Cardiac muscle cell (in vitro differentiated cells and primary cell): ENCODE measurements at regions not wholly inside any gene's neighbourhood (a gene's known extent, or its start where the extent isn't known, plus 50 kb on each side); places are given as distances from the start of the nearest gene placed in this dataset.

Experiments used
- DNase-seq, 2 donors: peaks; one replicate each; pipeline versions ENCODE4 v3.0.0 to v3.0.0-alpha.2; 2010 to 2017; ENCODE audit warnings: low read depth in 1 of 2, low spot score in 1 of 2
- H3K27ac ChIP-seq: fragments of 200-600 bp; sonication (generic); 2 replicates; pipeline ENCODE4 v1.5.1; 2016
- H3K27me3 ChIP-seq: fragments of 200-600 bp; sonication (generic); 2 replicates; pipeline ENCODE4 v1.6.0; 2016; ENCODE audit warnings: control low read depth
- H3K36me3 ChIP-seq: fragments of 200-600 bp; sonication (generic); 2 replicates; pipeline ENCODE4 v1.5.1; 2016; ENCODE audit warnings: control low read depth
- H3K4me1 ChIP-seq: fragments of 200-600 bp; sonication (generic); 2 replicates; pipeline ENCODE4 v1.8.1; 2017; ENCODE audit warnings: low read depth, mild to moderate bottlenecking, mixed run types
- H3K4me3 ChIP-seq: fragments of 200-600 bp; sonication (generic); 2 replicates; pipeline ENCODE4 v1.5.1; 2016; ENCODE audit warnings: mild to moderate bottlenecking
- H3K9me3 ChIP-seq: fragments of 200-600 bp; sonication (generic); 2 replicates; pipeline ENCODE4 v1.5.1; 2017; ENCODE audit warnings: low read depth, mild to moderate bottlenecking, control low read depth
- CTCF ChIP-seq: IDR thresholded peaks from 2 replicates; pipeline ENCODE4 v1.5.1; 2012; ENCODE audit warnings: low read depth, mild to moderate bottlenecking, low read length

GRCh38 chr2:223107825-223108224 is 55.8 kb downstream of the KCNE4 start:
- H3K9me3 ChIP-seq, result no peaks in the 10 kb centered on the region
- no peak for DNase-seq
- no peaks in the 10 kb centered on the region for H3K36me3 ChIP-seq
- no peaks in the 10 kb centered on the region for H3K4me1 ChIP-seq
- H3K27me3 ChIP-seq, result no peaks in the 10 kb centered on the region
- H3K4me3 ChIP-seq, result no peak overlapping the region
- TF ChIP-seq CTCF, result no peak
- no peak overlapping the region for H3K27ac ChIP-seq

DNA sequence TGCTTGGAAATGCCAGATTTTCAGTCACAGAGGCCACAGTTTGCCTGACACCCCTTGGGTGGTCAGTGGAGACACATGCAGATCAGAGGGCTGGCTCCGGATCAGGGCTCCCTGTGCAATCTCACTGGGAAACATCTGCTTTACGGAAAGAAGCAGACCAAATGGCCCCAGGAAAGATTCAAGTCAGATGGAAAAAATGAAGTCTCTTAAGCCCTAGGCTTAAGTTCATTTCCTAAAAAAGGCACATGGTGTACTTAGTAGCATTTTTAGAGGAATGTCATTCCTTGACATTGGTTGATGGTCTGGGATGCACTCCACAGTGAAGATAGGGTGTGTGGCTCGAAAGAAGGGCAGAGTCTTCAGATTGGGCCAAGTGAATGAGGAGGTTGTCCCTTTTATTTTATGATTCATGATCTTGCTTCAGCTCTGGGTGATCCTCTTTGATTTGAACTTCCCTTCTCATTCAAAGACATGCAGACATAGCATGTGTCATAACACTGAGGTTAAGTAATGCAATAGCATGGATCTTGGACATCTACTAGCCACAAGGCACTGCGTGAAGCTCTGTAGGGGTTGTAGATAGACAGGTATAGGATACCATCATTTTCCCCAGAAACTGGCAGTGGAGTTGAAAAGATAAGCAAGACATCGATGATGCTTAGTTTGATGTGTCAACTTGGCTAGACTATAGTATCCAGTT is 56.5 kb downstream of the KCNE4 start:
- Histone ChIP-seq H3K9me3 (no peaks in the 10 kb centered on the region), H3K36me3 (no peaks in the 10 kb centered on the region), H3K4me1 (no peaks in the 10 kb centered on the region), H3K4me3 (no peak overlapping the region), H3K27me3 (no peaks in the 10 kb centered on the region), H3K27ac (no peak overlapping the region)
- no peak for TF ChIP-seq CTCF
- DNase-seq, result no peak

GRCh38 chr2:223109341-223109740 is 57.4 kb downstream of the KCNE4 start:
- no peak for DNase-seq
- Histone ChIP-seq H3K4me1 (no peaks in the 10 kb centered on the region), H3K36me3 (no peaks in the 10 kb centered on the region), H3K27me3 (no peaks in the 10 kb centered on the region), H3K4me3 (no peak overlapping the region), H3K9me3 (no peaks in the 10 kb centered on the region), H3K27ac (no peak overlapping the region)
- TF ChIP-seq CTCF, result no peak

- H3K27me3 ChIP-seq, result no peaks in the 10 kb centered on the region
- no peak for TF ChIP-seq CTCF
Observed at GRCh38 chr2:223113161-223113560, 61.2 kb downstream of the KCNE4 start.

GRCh38 chr2:223114170-223114569 is 62.2 kb downstream of the KCNE4 start:
- Histone ChIP-seq H3K27ac (no peak overlapping the region), H3K36me3 (no peaks in the 10 kb centered on the region), H3K4me1 (no peaks in the 10 kb centered on the region), H3K4me3 (no peak overlapping the region), H3K27me3 (no peaks in the 10 kb centered on the region), H3K9me3 (no peaks in the 10 kb centered on the region)
- no peak for TF ChIP-seq CTCF
- DNase-seq, result no peak

More at GRCh38 chr2:223113161-223113560, 61.2 kb downstream of the KCNE4 start:
- no peak overlapping the region for H3K4me3 ChIP-seq
- no peaks in the 10 kb centered on the region for H3K9me3 ChIP-seq
- DNase-seq, result no peak
- no peaks in the 10 kb centered on the region for H3K4me1 ChIP-seq
- no peak overlapping the region for H3K27ac ChIP-seq
- no peaks in the 10 kb centered on the region for H3K36me3 ChIP-seq
